SIG-M5 treated with dmso at 0.1 percent for 504 hours (cell line): ENCODE measurements at regions not wholly inside any gene's neighbourhood (a gene's known extent, or its start where the extent isn't known, plus 50 kb on each side); places are given as distances from the start of the nearest gene placed in this dataset.

Experiments
- DNase-seq: peaks from one replicate; lab custom pipeline; 2025; ENCODE audit not compliant: unreplicated experiment; lab: John Stamatoyannopoulos, UW

DNA sequence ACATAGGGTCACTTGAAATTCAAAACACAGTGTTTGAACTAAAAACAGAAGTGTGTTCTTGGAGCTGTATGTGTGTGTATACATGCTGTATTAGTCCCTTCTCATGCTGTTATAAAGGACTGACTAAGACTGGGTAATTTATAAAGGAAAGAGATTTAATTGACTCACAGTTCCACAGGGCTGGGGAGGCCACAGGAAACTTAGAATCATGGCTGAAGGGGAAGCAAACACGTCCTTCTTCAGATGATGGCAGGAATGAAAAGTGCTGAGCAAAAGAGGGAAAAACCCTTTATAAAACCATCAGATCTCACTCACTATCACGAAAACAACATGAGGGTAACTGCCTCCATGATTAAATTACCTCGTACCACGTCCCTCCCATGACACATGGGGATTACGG is 224.1 kb downstream of the BCAT1 start:
- no peak for DNase-seq

DNA sequence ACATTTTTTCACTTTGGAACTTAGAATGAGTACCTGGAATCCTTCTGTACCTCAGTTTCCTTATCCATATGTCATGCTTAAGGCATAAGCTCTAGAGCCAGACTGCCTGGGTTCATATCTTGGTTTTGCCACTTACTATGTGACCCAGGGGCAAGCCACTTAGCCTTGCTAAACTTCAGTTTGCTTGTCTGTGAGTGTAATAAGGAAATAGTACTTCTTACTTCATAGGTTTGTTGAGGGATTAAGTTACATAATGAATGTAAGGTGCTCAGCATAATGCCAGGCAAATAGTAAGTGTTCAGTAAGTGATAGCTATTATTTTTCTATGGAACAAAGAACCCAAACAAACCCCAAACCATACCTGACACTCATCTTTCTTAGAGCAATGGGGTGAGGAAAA is 225.1 kb downstream of the BCAT1 start:
- no peak for DNase-seq

DNA sequence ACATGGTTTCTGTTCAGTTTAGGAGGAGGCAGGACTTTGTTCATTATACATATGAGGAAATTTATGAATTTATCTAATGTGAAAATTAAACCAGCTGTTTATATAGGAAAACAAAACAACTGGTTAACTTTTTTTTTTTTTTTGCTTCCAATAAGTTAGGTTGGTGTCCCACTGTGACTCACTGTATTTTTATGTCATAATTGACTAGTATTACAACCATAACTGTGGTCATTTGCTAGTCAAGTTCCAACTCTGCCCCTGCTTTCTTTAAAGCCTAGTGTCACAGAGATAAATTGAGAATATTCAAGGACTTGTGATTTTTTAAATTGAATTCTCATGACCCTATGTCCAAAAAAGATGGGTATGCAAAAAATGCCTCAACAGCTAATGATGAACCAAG is 227.7 kb downstream of the BCAT1 start:
- DNase-seq, result no peak

DNA sequence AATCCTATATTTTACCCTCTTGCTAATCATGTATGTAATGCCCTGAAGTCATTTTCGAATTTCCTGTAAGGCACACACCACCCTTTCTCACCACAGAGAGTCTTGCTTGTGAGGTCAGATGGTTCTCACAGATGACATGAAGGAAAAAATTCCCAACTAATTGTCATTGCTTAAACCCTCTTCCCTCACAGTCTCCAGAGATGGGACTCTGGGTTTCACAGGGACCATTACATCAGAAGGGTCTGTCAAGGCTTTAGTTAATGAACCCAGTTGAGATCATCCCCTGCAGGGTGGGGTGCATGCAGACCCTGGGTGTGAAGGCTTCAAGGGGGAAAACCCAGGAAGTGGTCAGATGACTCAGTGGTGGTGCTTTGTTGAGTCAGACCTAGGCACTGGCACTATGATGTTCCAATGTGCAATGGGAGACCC is 229.6 kb downstream of the BCAT1 start:
- no peak for DNase-seq

DNA sequence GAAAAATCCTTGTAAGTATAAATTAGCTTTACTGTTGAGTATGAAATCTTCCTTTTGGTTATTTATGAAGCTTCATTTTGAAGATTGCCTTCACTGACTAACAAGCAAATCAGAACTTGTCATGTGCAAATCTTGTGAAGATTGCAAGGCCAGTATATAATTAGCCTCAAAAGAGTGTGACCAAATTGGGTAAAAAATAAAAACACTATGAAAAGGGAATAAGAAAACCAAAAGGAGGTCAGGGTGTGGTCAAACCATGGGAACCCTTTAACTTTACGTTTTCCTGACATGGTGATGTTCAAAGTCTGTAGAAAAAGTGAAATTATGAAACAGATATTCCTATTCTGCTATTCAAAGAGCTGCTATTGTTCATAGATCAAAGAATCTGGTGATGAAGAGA is 230.3 kb downstream of the BCAT1 start:
- no peak for DNase-seq

DNA sequence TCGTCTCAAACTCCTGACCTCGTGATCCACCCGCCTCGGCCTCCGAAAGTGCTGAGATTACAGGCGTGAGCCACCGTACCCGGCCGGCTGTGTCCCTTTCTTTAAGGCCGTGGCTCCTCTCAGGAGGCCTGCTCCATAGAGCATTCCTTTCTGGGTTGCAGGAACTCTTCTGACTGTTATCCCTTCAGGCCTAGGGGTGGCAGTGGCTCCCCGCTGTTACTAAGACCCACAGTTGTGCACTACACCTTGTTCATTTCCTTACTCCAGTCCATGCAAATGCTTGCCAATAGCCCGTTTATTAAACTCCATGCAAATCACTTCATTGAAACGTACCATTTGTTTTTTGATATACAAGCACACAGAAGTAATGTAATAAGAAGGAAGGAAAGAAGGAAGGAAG is 234.7 kb downstream of the BCAT1 start:
- no peak for DNase-seq

DNA sequence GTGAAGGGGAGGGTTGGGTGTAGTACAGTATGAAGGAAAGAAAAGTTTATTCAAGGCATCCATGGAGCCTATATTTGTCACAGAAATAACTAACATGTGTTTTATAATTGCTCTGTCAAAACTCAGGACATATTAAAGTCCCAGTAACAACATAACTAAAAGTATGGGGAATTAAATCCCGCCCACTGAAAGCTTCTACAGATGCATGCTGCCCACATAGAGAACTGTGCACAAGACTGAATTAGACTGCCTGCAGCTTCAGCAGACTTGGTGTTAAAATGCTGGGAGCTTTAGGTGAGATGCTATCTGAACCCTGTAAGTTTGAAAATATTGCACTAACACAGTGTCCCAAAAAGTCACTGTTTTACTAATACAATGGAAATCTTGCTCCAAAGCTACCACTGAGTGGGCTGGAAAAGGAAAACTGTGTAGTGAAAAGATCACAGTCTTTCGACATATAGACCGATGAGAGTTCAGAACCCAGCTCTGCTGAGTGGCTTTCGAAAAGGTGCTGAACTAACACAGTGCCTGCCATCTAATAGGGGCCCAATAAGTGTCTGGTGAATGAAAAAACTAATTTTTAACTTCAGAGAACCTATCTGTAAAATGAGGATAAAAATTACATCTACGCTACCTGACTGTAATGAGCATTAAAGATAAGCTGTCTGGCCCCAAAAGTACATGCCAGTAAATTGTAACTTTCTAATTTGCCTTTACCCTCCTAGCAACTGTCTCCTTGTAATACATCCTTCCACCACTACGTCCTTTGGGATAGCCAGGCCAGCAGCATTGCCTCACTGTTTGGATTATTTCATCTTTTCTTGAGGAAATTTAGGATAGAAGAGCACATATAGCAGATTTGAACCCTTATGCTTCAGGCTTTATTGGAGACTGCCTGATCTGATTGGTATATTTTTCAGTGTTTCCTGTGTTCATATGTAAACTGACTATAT is 237.6 kb downstream of the BCAT1 start:
- no peak for DNase-seq

DNA sequence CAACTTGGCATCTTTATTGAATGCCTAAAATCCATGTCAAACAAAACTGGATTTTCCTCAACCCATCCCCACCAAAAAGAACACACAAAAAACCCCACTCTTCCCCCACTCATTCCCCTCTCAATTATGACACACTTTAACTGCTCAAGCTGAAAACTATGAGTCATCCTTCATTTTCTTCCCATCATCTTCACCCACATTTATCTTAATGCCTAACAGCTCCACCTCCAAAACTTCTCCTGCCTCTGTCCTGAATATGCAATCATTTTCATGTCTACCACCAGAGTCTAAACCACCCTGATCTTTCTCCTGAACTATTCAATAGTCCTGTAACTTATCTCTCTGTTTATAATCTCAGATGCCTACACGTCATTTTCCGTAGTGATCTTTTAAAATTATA is 239.7 kb downstream of the BCAT1 start:
- DNase-seq, result no peak

DNA sequence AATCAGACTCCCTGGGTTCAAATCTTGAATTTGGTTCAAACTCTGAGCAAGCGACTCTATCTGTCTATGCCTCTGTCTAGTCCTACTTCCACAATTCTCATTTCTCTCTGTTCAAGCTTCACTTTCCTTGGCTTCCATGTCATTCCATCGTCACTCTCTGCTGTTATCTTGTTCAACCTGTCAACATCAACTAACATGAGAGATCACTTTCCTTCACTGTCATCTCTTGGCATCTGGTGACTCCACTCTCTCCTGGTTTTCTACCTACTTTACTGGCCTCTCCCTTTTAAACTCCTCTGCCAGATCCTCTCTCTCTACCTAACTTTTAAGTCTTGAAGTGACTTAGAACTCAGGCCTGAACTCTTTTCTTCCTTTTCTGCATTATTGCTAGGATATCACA is 240.2 kb downstream of the BCAT1 start:
- no peak for DNase-seq

DNA sequence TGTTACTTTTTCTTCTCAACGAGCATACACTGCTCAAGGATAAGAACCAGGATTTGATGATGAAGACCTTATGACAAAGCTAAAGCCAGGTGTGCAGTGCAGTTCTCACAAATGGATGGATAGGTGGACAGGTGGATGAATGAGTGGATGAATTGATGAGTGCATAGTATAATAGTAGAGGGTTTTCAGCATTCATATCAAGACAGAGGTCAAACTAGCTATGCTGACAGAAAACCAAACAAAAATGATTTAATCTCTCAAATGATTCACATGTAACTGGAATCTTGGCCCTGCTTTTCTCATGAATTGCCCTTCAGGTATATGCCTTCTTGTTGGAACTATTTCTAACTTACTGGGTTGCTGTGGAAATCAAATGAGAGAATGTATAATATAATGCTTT is 240.9 kb downstream of the BCAT1 start:
- DNase-seq, result no peak

DNA sequence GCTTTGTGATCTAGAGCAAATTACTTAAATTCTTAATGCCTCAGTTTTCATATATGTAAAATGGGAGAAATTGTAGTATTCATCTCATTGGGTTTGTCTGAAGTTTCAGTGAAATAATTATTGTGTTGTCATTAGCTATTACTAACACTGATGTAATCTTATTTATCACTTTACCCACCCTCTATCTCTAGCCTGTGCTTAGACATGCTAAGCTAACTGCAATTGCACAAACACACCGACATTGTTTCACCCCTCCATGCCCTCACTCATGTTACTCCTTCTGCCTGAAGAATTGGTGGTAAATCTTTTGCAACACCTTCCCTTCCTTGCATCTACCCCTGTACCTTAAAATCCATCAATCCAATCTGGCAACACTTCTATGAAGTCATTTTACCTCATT is 241.6 kb downstream of the BCAT1 start:
- no peak for DNase-seq

DNA sequence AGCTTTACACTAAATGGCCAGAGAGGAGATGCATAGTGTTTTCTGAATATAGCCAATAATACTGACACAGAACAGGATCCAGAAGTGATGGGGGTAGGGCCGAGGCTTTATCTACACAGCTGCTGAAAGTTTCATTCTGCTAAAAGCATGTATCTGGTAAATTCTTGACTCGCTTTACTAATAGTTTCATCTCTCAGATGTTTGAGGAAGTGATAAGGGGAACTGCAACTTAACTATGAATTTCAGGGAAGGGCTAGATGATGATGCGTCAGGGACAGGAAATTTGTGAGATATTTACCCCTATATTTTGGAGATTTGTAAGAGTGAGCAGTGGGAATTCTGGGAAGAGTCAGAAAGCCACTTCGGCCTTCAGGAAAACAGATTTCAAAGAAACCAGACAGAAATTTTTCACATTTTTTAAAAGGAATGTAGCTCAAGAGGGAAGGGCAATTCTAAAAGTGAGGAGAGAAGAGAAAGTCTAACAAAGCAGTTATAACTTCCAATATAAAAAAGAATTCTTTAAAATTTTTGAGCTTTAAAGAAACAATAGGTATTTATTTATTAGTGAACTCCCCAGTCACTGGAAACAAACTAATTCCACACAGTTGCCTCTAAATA is 243.1 kb downstream of the BCAT1 start:
- peak; percentile 83 for DNase-seq

DNA sequence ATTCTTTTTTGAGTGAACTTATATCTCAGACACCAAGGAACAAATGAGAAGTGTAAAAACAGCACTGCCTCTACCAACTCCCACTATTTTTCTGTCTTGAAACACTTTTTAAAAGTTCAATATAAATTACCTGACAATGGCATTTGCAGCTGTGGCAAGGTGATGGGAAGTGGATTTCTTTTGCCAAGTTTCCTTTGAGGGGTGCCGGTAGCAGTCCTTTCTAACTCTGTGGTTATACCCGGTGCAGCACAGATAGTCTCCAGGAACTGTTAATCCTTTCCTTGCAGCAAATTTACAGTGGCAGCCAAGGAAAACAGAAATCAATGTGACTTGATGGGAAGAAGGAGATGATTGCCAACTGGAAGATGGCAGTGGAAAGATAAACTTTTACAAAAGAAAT is 243.7 kb downstream of the BCAT1 start:
- no peak for DNase-seq

DNA sequence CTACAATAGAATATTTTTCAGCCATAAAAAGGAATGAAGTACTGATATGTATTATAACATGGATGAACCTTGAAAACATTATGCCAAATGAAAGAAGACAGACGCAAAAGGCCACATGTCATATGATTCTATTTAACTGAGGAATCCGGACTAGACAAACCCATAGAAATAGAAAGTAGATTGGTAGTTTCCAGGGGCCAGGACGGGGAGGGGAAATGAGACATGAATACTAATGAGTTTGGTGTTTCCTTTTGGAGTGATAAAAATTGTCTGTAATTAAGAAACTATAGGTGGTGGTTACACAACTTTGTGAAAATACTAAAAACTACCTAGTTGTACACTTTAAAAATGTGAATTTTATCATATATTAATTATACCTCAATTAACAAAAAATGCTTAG is 247.6 kb downstream of the BCAT1 start:
- no peak for DNase-seq

DNA sequence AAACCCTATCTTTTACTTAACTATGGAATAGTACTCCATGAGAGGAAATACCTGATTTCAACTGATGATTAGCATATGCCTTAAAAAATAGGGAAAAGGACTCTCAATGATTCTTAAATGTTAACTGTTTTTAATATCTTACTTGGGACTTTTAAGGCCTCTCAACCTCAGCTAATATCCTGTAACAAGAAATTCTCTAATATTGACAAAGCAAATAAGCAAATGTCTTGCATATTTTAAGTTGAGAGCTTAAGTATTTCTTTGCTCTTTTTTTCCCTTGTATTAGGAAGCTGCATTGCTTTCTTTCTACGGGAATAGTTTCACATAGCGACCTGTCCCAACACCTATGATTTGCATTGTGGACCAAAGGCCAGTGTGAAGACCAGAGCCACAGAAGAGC is 249.9 kb downstream of the BCAT1 start:
- DNase-seq, result no peak

DNA sequence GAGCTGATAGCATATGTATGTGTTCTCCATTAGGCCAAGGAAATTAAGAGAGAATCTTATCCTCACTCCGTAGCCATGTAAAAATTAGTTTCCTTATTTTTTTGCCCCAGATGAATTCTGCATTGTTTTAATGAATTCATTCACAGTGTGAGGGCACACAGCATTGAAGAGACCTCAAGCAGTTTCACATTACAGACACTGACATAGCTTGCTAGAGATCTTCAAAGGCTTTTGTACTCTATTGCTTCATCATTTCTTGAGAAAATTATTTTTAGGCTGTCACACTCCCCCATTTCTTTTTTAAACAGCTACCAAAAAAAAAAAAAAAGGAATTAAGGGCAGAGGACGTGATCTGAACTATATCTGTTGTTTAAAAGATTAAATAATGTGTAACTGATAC is 251.1 kb downstream of the BCAT1 start:
- peak; percentile 55 for DNase-seq

DNA sequence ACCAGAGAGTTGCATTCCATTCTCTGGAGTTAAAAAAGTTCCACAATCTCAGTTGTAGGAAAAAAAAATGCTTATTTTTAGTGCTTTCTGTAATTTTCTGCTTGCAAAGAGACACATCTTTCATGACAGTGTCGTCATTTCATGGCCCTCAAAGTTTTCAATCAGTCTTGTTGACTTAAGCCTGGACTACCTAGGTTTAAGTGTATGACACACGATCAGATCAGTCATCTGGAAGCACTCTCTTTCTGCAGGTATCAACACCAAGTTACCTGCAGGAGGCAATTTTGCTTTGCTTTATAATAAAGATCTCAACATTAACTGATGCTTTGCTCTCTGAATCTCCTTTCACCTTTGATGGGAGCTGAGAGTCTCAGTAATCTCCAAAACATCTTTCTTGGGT is 251.6 kb downstream of the BCAT1 start:
- no peak for DNase-seq

DNA sequence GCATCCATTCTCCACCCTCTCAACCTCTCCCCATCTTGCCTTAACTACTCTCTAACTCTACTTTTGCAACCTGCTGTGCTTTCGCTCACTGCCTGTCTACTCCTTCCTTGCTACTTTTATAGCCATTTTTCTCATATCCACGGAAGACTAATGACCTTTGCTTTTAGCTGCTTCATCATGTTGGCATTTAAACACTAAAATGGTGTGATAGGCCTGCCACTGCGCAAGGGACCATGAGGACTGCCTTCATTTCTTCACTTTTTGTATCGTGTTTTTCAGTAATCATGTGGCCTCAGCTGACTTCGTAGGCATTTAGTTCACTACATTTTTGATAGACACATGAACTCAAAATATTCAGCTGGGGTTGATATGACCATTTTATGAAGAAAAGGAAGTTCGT is 252.1 kb downstream of the BCAT1 start:
- no peak for DNase-seq

DNA sequence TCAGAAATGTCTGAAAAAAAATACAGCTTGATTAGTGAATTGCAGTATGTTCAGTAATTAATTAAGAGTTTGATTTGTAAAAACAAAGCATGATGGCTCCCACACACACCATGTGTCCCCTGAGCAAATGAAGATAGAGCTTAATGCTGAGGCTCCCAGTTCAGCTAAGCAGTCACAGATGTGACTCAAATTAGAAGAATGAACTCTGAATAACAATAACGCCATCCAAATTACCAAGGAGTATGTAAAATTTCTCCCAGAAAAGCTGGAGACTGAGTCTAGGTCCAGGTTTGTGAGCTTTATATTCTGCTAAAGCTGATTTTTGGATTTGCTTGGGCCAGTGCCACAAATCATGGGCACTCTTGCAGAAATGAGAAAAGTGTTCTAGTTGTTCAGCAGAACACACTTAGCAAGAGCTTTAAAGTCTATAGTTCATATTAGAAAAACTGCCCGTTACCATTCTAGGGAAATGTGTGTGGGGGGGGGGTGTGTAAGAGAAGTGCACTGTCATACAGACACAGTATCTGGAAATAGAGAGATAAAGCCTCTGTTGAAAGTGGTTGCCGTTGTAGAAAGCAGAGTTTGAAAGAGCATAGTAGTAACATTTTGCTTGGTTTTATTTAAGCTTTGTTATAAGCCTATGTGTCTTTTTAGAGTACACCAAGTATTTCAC is 253.1 kb downstream of the BCAT1 start:
- DNase-seq, result no peak

DNA sequence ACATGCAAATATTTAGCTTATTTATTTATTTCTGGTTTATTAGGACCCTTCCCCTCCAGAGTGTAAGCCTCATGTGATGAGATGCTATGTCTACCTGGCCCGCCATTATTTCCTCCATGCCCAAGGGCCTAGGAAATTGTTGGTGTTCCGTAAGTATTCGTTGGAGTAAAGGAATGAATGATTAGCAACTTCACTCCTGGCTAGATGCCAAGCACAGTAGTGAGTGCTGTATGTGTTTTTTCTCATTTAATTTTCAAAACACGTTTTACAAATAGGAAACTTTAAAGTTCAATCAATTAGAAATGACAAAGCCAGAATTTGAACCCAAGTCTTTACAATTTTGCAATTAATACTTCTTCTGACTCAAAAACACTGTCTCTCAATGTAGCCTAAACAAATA is 253.8 kb downstream of the BCAT1 start:
- DNase-seq, result no peak

DNA sequence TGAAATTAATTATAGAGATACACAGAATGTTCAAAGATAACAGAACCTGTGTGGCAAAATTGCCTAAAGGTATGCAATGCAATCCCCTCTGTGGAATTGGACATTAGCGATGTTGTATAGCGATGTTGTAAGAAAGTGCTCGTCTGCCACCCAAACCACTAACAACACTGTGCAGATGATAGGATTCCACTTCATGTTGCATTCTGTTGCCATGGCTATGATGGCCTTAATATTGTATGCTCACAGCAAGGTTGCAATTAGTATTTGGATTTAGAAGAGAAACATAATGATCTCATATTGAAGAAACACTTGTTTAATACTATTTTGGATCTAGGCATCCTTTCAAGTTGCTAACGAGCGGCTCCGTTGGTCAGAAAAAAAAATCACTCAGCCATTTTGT is 260.3 kb downstream of the BCAT1 start:
- no peak for DNase-seq

DNA sequence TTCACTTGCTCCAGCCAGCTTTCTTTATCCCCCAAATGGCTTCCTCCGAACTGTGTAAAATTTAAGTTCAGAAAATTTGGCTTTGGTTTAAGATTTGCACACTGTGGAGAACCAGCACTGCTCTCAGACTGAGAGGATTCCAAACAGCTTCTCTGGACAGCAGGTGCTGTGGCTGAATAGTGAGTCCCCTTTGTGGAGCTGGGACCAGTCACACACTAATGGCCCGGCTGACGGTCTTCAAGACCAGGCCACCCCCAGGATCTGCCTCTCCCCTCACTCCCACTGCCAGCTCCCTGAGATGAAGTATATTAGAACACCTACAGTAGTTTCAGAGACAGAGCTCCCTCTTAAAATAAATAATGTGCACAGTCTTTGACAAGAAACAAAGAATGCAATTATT is 267.3 kb downstream of the BCAT1 start:
- no peak for DNase-seq
